ENCODE measurements at regions not wholly inside any gene's neighbourhood (a gene's known extent, or its start where the extent isn't known, plus 50 kb on each side); places are given as distances from the start of the nearest gene placed in this dataset.

GRCh38 chr11:33478111-33478573, 221.0 kb downstream of the HIPK3 start:
- TF ChIP-seq CTCF (IDR thresholded peaks at IDR 0.05) (no peak), POLR2A (IDR thresholded peaks at IDR 0.05) (no peak)
